ENCODE measurements at regions not wholly inside any gene's neighbourhood (a gene's known extent, or its start where the extent isn't known, plus 50 kb on each side); places are given as distances from the start of the nearest gene placed in this dataset.

DNA sequence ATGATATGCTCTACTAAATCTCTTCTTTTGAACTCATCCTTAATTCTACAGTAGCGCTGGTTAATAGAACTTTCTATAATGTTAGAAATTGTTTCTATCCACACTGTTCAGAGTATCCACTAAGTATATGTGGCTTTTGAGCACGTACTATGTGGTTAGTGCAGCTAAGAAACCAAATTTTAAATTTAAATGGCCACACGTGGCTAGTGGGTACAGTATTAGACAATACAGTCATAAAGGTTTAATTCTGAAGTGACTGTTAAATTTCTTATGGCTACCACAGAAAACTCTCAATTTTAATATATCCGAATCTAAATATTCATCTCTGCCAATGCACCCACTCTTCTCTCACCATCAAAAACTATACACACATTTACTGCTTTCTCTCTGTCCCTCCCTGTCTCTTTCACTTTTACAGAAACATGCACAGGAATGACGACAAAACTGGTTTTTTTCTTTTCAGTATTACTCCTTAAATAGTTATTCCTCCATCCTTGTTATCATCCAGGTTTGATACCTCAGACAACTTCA is 583.9 kb downstream of the KCTD8 start:
- TF ChIP-seq EZH2phosphoT487 (conservative IDR thresholded peaks at IDR 0.05; ENCODE audit: low read length) (no peak), CTCF (IDR thresholded peaks at IDR 0.05; ENCODE audit: insufficient read depth, low read length, poor library complexity, severe bottlenecking) (no peak)

All from SU-DHL-6 (cell line).